Thoracic aorta (tissue), 2 donors: ENCODE measurements at regions not wholly inside any gene's neighbourhood (a gene's known extent, or its start where the extent isn't known, plus 50 kb on each side); places are given as distances from the start of the nearest gene placed in this dataset.
A peak's percentile ranks its signal among the peaks of the same experiment; 100 is the strongest.

Experiments used
- ATAC-seq: fragments of 150-250 bp; one replicate; pipeline ENCODE4 v1.8.0; 2017; ENCODE audit warnings: low read depth; ENCODE audit not compliant: insufficient number of reproducible peaks, low FRiP score
- DNase-seq: peaks from one replicate; pipeline ENCODE4 v3.0.0-alpha.2; 2020; ENCODE audit warnings: low spot score
- H3K27ac ChIP-seq, 2 donors: fragments of 200-600 bp; sonication (generic); 1 replicate in 1 of 2; 2 replicates in 1 of 2; pipeline ENCODE4 v1.5.1; 2016; ENCODE audit warnings: mild to moderate bottlenecking in 2 of 2, moderate library complexity in 2 of 2
- H3K27me3 ChIP-seq: fragments of 200-600 bp; sonication (generic); replicated peaks from 2 replicates; pipeline ENCODE4 v1.6.0; 2016; ENCODE audit warnings: mild to moderate bottlenecking; ENCODE audit not compliant: insufficient read depth
- H3K36me3 ChIP-seq: fragments of 200-600 bp; sonication (generic); one replicate; pipeline ENCODE4 v1.5.1; 2016
- H3K4me1 ChIP-seq, 2 donors: fragments of 200-600 bp; sonication (generic); 1 replicate in 1 of 2; 2 replicates in 1 of 2; pipeline versions ENCODE4 v1.5.1 to v1.6.0; 2016; ENCODE audit warnings: low read depth in 2 of 2, mild to moderate bottlenecking in 1 of 2; ENCODE audit not compliant: control insufficient read depth in 1 of 2
- H3K4me3 ChIP-seq: fragments of 200-600 bp; sonication (generic); 2 replicates; pipeline ENCODE4 v1.5.1; 2016; ENCODE audit warnings: mild to moderate bottlenecking
- H3K9me3 ChIP-seq: fragments of 200-600 bp; sonication (generic); 2 replicates; pipeline ENCODE4 v1.5.1; 2016
- TF ChIP-seq, protein P1 (sequence below): fragments of 200-600 bp; sonication (generic); IDR thresholded peaks from one replicate; pipeline ENCODE4 v1.5.1; 2019; ENCODE audit warnings: antibody characterized with exemption

DNA sequence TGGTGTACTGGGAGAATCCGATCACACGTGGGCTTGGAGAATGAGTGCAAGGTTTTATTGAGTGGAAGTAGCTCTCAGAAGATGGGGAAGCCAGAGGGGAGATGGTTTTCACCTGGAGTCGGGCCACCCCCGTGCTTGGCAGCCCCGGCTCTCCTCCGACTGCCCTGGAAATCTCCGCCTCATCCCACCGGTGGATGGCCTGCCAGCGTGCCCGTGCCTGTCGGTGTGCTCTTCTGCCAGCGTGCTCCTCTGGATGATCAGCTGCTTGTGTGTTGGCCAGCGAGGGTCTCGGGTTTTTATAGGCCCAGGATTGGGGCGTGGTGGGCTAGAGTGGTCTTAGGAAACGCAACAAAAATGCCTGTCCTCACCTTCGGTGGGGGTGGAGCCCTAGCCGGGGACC lies 368.0 kb downstream of the FAT4 start:
- Histone ChIP-seq H3K36me3 (no peaks in the 10 kb centered on the region), H3K4me1 (peaks cover 0 to 6% of the 10 kb centered on the region in 2 donors), H3K9me3 (no peaks in the 10 kb centered on the region), H3K27ac (no peak overlapping the region), H3K27me3 (no peaks in the 10 kb centered on the region), H3K4me3 (no peak overlapping the region)
- TF ChIP-seq, protein P1, sequence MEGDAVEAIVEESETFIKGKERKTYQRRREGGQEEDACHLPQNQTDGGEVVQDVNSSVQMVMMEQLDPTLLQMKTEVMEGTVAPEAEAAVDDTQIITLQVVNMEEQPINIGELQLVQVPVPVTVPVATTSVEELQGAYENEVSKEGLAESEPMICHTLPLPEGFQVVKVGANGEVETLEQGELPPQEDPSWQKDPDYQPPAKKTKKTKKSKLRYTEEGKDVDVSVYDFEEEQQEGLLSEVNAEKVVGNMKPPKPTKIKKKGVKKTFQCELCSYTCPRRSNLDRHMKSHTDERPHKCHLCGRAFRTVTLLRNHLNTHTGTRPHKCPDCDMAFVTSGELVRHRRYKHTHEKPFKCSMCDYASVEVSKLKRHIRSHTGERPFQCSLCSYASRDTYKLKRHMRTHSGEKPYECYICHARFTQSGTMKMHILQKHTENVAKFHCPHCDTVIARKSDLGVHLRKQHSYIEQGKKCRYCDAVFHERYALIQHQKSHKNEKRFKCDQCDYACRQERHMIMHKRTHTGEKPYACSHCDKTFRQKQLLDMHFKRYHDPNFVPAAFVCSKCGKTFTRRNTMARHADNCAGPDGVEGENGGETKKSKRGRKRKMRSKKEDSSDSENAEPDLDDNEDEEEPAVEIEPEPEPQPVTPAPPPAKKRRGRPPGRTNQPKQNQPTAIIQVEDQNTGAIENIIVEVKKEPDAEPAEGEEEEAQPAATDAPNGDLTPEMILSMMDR, result no peak
- ATAC-seq (no peak), DNase-seq (no peak)

DNA sequence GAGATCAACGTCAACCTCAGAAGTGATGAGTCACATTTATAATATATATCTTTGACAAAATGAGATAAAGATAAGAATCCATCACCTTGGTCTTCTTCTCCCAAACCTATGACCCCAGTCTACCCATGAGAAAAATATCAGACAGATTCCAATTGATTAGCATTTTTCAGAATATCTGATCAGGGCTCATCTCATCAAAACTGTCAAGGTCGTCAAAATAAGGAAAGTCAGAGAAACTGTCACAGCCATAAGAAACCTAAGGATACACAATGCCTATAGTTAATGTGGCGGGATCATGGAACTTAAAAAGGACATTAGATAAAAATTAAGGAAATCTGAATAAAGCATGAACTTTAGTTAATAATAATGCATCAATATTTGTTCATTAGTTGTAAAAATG lies 374.1 kb downstream of the FAT4 start:
- no peak overlapping the region for H3K4me3 ChIP-seq
- TF ChIP-seq, protein P1, result no peak
- no peak for DNase-seq

DNA sequence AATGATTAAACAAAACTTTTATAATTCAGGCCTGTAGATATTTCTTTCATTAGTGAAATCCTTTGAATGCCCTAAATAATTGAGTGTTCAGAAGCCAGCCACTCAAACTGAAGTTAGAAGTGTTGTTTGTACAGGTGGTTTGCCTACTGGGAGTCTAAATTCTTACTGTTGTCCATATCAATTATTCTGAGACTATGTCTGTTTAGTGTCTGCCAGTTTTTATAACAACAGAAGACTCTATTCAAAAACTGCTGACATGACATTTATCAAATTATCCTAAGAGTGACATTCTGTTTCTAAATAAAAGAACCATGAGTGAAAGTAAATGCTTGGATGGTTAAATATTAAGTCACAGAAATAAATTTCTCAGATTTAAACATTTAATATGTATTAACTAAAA lies 375.1 kb downstream of the FAT4 start:
- ATAC-seq (no peak), DNase-seq (no peak)
- Histone ChIP-seq H3K4me3 (no peak overlapping the region), H3K27ac (no peak overlapping the region), H3K9me3 (no peaks in the 10 kb centered on the region), H3K27me3 (no peaks in the 10 kb centered on the region), H3K36me3 (no peaks in the 10 kb centered on the region), H3K4me1 (no peaks in the 10 kb centered on the region)
- TF ChIP-seq, protein P1, result no peak

More for the DNA sequence above, 374.1 kb downstream of the FAT4 start:
- Histone ChIP-seq H3K27me3 (no peaks in the 10 kb centered on the region), H3K27ac (no peak overlapping the region), H3K4me1 (no peaks in the 10 kb centered on the region), H3K36me3 (no peaks in the 10 kb centered on the region), H3K9me3 (no peaks in the 10 kb centered on the region)
- no peak for ATAC-seq

DNA sequence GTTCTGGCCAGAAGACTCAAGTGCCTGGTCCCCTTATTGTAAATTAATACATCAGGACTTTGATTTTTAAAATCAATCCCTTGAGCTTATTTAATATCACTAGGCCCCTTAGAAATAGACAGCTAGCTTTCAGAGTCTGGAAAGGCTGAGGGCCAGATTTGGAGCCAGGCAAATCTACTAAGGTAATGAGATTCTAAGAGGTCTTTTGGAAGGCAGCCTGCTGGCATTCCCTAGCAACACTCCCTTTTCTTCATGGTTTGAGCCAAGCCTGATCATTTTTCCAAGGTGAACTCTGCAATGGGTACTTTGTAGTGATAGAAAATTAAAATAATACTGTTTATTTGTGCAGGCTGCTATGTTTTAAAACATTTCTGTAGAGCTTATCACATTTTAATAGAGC lies 378.5 kb downstream of the FAT4 start:
- DNase-seq, result no peak
- Histone ChIP-seq H3K4me3 (no peak overlapping the region), H3K4me1 (no peaks in the 10 kb centered on the region), H3K27ac (no peak overlapping the region), H3K27me3 (no peaks in the 10 kb centered on the region), H3K9me3 (no peaks in the 10 kb centered on the region), H3K36me3 (no peaks in the 10 kb centered on the region)
- TF ChIP-seq, protein P1, result no peak
- no peak for ATAC-seq

DNA sequence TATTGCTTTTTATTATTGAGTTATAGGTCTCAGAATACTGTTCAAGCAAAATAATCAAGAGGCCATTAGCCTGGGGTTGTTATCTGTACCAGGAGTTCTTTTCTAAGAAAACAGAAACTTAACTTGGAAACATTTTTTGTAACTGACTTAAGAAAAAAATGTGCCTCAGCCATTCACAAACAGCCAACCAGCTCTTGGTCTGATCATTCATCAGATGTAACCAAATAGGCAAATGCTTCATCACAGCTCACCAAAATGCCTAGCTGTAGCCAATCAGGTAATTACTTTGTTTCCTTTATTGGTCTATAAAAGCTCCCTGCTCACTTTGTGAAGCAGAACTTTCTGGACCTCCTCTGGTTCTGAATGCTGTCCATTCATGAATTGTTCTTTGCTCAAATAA lies 387.7 kb downstream of the FAT4 start:
- ATAC-seq, result no peak
- DNase-seq, result no peak
- Histone ChIP-seq H3K4me3 (no peak overlapping the region), H3K36me3 (no peaks in the 10 kb centered on the region), H3K9me3 (no peaks in the 10 kb centered on the region), H3K27me3 (no peaks in the 10 kb centered on the region), H3K27ac (peak overlapping the region in 1 of 2 donors; percentile 30), H3K4me1 (peaks cover 11 to 17% of the 10 kb centered on the region in 2 donors)
- TF ChIP-seq, protein P1, result no peak
